SH-SY5Y (cell line): ENCODE measurements at regions not wholly inside any gene's neighbourhood (a gene's known extent, or its start where the extent isn't known, plus 50 kb on each side); places are given as distances from the start of the nearest gene placed in this dataset.

Experiments
- GATA2 ChIP-seq: IDR thresholded peaks from 2 replicates; pipeline ENCODE4 v1.6.1; 2011; ENCODE audit warnings: mild to moderate bottlenecking, low read depth, low read length
- GATA3 ChIP-seq: IDR thresholded peaks from 2 replicates; pipeline ENCODE4 v1.6.1; 2011; ENCODE audit warnings: low read depth, mild to moderate bottlenecking, low read length, moderate library complexity

DNA sequence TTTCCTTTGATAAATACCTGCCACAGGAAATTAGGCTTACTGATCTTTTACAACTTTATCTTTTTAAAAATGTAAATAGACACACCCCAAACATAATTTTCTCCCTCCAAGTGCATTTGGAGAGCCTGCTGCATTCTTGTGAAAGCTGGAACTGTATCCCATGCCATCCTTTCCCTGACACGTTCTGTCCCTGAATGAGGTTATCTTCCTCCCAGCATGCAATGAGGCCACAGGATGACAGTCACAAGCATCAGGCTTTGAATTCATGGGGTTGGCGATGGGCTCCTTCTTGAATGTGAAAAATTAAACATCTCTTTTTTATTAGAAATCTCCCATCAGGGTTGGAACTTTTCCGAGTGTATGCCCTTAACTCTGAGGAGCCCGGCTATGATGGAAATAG is 77.8 kb downstream of the CTAGE1 start:
- TF ChIP-seq GATA2 (no peak), GATA3 (no peak)
